ENCODE measurements at regions not wholly inside any gene's neighbourhood (a gene's known extent, or its start where the extent isn't known, plus 50 kb on each side); places are given as distances from the start of the nearest gene placed in this dataset.

GRCh38 chr11:109564241-109564640 lies 142.3 kb downstream of the C11orf87 start:
- DNase-seq: no peak

DNA sequence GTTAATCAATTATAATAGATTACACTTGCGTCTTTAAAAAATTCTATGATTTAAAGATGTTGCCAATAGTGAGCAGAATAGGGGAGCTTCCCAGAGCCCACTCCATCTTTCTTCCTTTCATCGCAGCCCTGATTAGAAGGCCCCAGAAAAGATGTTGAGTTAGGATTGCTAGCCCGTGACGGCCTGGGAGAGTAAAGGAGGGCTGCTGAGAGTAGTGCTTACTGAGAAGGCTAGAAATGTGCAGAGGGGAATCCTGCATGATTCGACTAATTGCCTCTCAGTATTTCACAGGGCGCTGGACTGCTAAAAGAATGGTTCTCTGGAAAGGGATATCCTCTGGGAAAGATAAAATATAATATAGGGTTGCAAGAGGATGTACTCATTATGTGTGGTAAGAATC lies 160.5 kb downstream of the C11orf87 start:
- DNase-seq: no peak

DNA sequence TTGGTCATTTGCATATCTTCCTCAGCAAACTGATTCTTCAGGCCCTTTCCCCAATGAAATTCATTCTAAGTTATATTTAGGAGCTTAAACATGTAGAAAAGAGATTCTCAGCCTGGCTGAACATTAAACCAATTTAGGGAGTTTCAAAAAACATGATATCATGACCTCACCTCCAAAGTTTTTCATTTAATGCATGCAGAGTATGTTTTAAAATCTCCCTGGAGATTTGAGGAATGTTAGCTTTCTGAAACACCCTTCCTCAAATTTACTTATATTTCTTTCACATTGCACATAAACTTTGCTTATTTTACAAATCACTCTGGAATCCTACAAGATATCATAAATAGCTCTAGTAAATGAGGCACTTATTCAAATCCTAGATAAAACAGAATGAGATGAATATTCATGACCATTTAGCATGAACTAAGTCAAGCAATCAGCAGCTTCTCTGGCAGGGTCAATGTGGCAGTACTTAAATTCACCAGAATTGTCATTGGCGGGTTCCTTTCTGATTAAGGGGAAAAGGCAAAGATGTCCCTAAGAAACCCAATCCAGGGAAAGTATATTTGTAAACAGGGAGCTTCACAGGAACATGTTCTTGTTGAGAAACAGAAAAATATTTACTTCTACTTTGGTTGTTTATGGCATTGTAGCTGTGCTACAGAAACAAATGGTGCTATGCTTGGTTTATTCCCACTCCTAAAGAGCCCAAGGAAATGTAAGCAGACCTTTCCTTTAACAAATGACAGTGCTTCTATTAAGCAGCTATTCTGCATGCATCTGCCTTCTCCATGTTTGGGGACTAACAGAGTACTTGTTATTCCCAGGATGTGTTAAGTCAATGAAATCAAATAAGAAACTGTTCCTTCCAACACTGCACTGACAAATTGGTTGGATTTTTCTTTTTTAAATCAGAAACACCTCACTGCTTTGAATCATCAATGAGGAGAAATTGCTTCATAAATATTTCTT lies 162.3 kb downstream of the C11orf87 start:
- no peak for DNase-seq

- DNase-seq: no peak
These were observed 164.8 kb downstream of the C11orf87 start for GRCh38 chr11:109586789-109587188.

DNA sequence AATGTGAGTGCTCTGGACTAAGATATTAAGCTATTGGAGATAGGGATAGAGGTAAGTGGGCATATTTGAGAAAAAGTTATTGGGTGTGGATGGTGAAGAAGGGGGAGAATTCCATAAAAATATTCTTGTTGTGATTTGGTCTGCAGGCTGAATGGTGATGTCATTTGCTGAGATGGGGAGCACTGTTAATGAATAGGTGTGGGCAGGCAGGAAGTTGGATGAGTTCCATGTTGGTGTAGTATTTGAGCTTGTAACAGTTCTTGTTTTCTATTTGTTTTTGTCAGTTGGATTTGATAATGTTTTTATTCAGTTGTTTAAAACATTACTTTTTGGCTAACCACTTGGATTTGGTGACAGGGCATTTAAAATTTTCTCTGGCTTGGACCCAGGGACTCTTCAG lies 168.8 kb downstream of the C11orf87 start:
- DNase-seq: no peak

GRCh38 chr11:109597336-109597735 lies 175.3 kb downstream of the C11orf87 start:
- DNase-seq: no peak

GRCh38 chr11:109604481-109605400 lies 182.8 kb downstream of the C11orf87 start:
- no peak for DNase-seq

DNA sequence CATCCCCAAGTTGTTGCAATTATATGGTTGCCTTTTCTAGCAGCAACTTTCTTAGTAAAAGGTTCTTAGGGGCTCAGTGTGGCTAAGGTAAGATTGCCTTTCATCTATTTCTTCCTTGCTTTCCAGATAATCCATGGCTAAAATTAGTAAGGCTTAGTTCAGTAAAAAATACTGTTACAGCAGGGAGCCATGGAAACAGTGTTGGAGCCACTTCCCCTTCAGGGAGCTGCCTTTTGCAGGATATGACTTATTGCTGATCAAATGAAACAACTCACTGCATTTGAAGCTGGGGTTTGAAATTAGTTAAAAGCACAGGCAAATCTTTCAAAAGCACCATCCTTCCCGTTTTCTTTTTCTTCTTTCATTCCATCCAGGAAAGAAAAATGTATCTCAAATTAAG lies 184.3 kb downstream of the C11orf87 start:
- DNase-seq: no peak

DNA sequence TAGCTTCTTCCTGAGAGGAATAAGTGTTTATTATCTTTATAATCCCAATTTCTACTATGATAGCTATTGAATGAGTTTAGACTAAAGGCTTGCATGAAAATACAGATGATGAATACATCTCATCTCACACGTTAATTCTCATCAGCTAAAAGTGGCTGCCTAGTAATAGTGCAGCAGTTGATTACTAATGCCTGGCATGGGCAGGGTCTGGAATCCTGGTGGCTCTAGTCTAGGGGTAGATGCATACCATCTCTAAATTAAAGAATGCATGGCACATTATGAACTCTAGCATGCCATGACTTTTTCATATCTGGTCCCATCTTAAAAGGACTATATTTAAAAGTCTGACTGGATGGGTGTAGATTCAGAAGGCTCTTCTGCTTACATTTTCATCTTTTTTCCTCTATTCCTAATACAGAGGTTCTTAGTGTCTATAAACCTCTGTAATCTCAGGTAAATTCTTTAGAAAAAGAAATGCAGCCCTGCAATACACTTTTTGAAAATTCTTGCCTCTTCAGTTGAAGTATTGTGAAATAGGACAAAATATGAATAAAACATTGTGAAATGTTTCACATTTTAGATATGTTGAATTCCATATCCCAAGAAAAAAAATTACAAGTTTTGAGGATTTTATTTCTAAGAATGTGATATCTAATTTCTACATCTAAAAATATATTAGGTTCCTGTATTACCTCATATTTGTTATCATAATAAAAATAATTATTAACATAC lies 187.6 kb downstream of the C11orf87 start:
- no peak for DNase-seq

DNA sequence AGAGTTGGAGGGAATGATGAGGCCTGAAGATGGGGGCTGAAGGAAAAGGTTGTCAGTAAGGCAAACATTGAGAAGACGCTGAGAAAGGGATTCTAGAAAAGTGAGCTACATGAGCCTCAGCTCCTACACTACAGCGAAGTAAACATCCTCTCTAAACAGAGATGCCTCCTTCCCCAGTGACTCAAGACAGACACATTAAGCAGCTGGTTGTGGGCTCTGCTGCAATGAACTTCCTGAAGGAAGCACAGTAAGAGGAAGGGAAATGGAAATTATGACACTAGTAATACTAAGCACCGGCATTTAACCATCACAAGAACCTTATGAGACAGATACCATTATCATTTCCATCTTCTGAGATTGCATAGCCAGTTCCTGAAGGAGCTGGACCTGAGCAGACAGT lies 190.5 kb downstream of the C11orf87 start:
- DNase-seq: no peak

DNA sequence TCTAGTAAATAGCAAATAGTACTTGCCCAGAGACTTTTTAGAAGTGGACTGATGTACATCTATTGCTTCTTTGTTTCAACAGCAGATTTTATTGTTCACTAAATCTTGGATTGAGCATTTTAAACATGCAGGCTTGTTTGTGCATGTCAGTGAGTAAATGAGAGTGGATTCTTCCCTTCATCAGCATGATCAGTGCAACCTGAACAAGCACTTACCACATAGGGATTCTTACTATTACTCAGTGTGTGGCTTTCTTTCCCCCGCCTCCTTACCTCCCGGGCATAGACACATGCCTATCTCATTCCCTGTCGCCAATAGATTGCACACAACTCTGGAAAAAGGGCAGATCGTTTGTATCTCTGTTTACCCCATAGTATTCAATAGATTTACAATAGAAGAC lies 197.5 kb downstream of the C11orf87 start:
- DNase-seq: no peak

DNA sequence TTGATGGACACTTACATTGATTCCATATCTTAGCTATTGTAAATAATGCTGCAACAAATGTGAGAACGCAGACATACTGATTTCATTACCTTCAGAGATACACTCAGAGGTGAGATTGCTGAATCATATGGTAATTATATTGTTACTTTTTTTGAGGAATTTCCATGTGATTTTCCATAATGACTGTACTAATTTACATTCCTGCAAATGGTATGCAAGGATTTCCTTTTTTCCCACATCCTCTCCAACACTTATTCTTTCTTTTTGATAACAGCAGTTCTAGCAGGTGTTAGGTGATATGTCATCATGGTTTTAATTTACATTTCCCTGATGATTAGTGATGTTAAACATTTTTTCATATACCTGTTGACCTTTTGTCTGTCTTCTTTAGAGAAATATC lies 207.7 kb downstream of the C11orf87 start:
- DNase-seq: no peak

DNA sequence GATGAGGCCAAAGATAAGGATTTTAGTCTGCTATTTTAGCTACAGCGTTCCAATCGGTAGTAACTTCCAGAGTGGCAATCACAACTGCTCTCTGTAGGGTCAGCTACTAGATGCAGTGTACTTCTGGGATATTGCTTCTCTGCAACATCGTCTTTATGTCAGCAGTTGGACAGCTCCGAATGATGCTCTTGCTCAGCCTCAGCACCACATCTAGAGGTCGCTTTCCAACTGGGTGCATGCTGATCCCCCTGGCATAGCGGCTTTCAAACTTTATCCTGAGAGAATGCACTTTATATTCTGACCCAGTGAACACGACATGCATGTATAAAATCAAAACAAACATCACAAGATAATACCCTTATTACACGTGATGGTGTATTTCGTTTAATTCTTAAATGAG lies 219.6 kb downstream of the C11orf87 start:
- no peak for DNase-seq

- no peak for DNase-seq
These were observed 222.2 kb downstream of the C11orf87 start for GRCh38 chr11:109644152-109644551.

GRCh38 chr11:109648804-109649203 lies 226.8 kb downstream of the C11orf87 start:
- DNase-seq: no peak

DNA sequence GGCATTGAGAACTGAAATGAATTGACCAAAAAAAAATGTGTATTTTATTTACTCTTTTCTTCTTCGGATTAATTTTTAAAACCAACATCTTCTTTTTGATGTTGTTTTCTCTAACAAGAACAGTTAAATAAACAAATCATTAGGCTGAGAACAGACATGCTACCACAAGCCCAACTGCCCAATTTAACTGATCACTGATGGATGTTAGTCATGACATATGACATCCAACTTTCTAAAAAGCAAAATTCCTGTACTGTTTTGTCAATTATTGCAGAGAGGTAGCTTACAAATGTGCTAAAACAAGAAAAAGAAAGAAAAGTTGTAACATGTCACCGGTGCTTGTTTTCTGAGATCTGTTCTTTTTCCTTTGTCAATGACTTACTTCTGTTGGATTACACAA lies 232.1 kb downstream of the C11orf87 start:
- no peak for DNase-seq

DNA sequence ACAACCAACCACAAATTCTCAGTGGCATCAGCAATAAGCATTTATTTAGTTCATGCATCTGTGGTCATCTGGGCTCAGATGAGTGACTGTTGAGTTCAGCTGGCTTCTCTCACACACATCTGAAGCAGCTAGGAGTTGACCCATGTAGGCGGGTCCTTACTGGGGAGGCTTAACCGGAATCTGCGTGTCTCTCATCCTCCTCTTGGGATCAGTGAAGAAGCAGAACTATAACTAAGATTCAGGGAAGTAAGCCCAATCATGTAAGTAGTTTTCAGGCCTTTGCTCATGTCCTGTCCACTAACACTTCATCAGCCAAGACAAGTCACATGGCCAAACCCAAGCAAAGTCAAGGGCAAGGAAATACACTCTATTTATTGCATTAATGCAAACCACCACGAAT lies 236.2 kb downstream of the C11orf87 start:
- no peak for DNase-seq

DNA sequence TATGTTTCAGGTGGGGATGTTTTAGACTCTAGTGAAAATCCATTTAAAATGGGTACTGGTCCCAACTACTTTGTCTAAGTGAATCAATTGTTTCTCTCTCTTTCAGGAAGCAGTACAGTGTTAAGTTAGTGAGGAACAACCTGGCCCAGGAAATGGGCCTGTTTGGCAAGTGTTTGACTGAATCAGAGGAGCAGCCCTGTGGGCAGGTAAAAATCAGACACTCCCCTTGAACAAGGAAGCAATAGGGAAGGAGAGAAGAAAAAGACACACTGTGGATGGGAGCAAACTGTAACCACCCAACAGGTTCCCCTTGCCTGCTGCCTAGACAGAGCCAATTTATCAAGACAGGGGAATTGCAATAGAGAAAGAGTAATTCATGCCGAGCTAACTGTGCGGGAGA lies 245.7 kb downstream of the C11orf87 start:
- no peak for DNase-seq

DNA sequence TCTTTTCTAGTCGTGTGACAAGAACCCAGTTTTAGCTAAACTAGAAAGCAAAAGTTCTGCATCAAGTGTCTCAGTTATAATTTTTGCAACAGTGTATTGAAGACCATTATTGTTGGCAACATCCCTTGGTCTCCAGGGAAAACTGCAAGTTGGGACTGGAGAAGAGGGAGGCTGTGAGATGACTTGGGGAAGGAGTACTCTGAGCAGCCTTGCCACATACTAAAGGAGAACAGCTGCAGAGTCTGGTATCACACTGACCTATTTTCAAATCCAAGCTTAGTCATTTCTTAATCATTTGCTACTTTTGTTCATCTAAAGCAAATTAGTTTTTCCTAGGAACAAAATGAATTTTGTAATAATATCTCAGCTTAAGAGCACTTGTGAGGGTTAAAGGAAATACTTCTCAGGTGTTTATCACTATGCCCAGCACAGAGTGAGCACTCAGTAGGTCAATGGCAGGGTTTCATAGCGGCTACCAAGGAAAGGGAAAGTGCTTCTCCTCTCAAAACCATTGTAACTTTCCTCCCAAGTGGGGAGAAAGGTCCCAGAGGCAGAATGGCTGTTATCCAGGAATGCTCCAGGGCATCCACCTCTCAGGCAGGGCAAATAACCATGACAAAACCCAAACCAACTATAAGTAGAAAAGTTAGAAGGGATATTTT lies 247.1 kb downstream of the C11orf87 start:
- DNase-seq: no peak

- DNase-seq: no peak
These were observed 255.2 kb downstream of the C11orf87 start for GRCh38 chr11:109677231-109677630.

DNA sequence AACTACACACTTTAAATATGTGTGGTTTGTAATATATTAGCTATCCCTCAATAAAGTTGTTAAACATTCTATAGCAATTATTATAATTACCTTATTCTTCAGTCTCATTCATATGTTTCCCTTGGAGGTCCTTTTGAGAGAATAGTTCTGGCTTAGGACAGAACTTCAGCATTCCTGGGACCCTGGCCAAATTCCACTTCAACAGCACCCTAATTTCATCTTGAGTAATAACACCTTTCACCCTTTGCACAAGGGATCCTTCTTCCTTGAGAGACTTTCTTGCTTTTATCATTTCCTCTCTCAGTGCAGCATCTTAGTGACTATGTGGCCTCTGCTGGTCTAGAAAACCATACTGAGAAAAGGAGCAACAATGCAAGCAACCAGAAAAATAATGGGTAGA lies 255.9 kb downstream of the C11orf87 start:
- no peak for DNase-seq

- no peak for DNase-seq
These were observed 258.1 kb downstream of the C11orf87 start for GRCh38 chr11:109680127-109680526.
